H1 (cell line): ENCODE measurements at regions not wholly inside any gene's neighbourhood (a gene's known extent, or its start where the extent isn't known, plus 50 kb on each side); places are given as distances from the start of the nearest gene placed in this dataset.

Source experiments
- CBX5 ChIP-seq: fragments of 300-800, 300-1000 bp; sonication (generic); IDR thresholded peaks from 2 replicates; pipeline ENCODE4 v1.7.1; 2016; ENCODE audit warnings: antibody characterized with exemption, low read length, low read depth
- CBX8 ChIP-seq: fragments of 300-800, 300-1000 bp; sonication (generic); IDR thresholded peaks from 2 replicates; pipeline ENCODE4 v1.7.1; 2016; ENCODE audit warnings: low read depth, low read length, borderline replicate concordance
- EZH2 ChIP-seq: fragments of 200-600 bp; sonication (generic); IDR thresholded peaks from 2 replicates; pipeline ENCODE4 v1.7.1; 2012; ENCODE audit warnings: low read depth, mild to moderate bottlenecking, moderate library complexity, low read length, inconsistent platforms; ENCODE audit not compliant: severe bottlenecking
- FOSL1 ChIP-seq: IDR thresholded peaks from 2 replicates; pipeline ENCODE4 v1.6.1; 2011; ENCODE audit warnings: mild to moderate bottlenecking, low read depth, low read length, moderate library complexity; ENCODE audit not compliant: insufficient read depth
- HDAC2 ChIP-seq, 2 experiments: fragments of 300-600 bp in 1 of 2; sonication (generic) in 1 of 2; IDR thresholded peaks; 2 replicates each; pipeline ENCODE4 v1.6.1; 2011 to 2012; ENCODE audit warnings: low read depth in 2 of 2, low read length in 2 of 2, mild to moderate bottlenecking in 2 of 2, moderate library complexity in 2 of 2, borderline replicate concordance in 1 of 2, inconsistent platforms in 1 of 2
- MAFK ChIP-seq: IDR thresholded peaks from 2 replicates; pipeline ENCODE4 v1.6.1; 2012; ENCODE audit warnings: low read depth, mild to moderate bottlenecking, improper control_type of control experiment, low read length
- NRF1 ChIP-seq: IDR thresholded peaks from 2 replicates; pipeline ENCODE4 v1.6.1; 2011; ENCODE audit warnings: mild to moderate bottlenecking, low read depth, low read length, improper control_type of control experiment
- POLR2A ChIP-seq, 2 experiments: IDR thresholded peaks; 1 replicate in 1 of 2; 2 replicates in 1 of 2; pipeline ENCODE4 v1.6.1; 2011; ENCODE audit warnings: low read depth in 2 of 2, low read length in 2 of 2, mild to moderate bottlenecking in 2 of 2; ENCODE audit errors: control extremely low read depth in 1 of 2
- RXRA ChIP-seq: IDR thresholded peaks from 2 replicates; pipeline ENCODE4 v1.6.1; 2011; ENCODE audit warnings: low read depth, mild to moderate bottlenecking, low read length, moderate library complexity; ENCODE audit not compliant: insufficient read depth
- SP2 ChIP-seq: IDR thresholded peaks from 2 replicates; pipeline ENCODE4 v1.6.1; 2012; ENCODE audit warnings: mild to moderate bottlenecking, low read length, inconsistent platforms
- TAF1 ChIP-seq: IDR thresholded peaks from 2 replicates; pipeline ENCODE4 v1.6.1; 2011; ENCODE audit warnings: mild to moderate bottlenecking, low read depth, low read length
- TAF7 ChIP-seq: optimal IDR thresholded peaks from 2 replicates; pipeline ENCODE3; 2011; ENCODE audit warnings: low read depth, mild to moderate bottlenecking, inconsistent platforms, low read length, moderate library complexity, borderline replicate concordance
- TF ChIP-seq, protein P1 (sequence below): fragments of 300-600 bp; sonication (generic); IDR thresholded peaks from 2 replicates; pipeline ENCODE4 v1.7.1; 2012; ENCODE audit warnings: low read length, moderate library complexity, mild to moderate bottlenecking, inconsistent platforms; ENCODE audit not compliant: insufficient replicate concordance

GRCh38 chr5:56330167-56330566 lies 97.0 kb upstream of the ANKRD55 start (continued):
- TF ChIP-seq, protein P1, sequence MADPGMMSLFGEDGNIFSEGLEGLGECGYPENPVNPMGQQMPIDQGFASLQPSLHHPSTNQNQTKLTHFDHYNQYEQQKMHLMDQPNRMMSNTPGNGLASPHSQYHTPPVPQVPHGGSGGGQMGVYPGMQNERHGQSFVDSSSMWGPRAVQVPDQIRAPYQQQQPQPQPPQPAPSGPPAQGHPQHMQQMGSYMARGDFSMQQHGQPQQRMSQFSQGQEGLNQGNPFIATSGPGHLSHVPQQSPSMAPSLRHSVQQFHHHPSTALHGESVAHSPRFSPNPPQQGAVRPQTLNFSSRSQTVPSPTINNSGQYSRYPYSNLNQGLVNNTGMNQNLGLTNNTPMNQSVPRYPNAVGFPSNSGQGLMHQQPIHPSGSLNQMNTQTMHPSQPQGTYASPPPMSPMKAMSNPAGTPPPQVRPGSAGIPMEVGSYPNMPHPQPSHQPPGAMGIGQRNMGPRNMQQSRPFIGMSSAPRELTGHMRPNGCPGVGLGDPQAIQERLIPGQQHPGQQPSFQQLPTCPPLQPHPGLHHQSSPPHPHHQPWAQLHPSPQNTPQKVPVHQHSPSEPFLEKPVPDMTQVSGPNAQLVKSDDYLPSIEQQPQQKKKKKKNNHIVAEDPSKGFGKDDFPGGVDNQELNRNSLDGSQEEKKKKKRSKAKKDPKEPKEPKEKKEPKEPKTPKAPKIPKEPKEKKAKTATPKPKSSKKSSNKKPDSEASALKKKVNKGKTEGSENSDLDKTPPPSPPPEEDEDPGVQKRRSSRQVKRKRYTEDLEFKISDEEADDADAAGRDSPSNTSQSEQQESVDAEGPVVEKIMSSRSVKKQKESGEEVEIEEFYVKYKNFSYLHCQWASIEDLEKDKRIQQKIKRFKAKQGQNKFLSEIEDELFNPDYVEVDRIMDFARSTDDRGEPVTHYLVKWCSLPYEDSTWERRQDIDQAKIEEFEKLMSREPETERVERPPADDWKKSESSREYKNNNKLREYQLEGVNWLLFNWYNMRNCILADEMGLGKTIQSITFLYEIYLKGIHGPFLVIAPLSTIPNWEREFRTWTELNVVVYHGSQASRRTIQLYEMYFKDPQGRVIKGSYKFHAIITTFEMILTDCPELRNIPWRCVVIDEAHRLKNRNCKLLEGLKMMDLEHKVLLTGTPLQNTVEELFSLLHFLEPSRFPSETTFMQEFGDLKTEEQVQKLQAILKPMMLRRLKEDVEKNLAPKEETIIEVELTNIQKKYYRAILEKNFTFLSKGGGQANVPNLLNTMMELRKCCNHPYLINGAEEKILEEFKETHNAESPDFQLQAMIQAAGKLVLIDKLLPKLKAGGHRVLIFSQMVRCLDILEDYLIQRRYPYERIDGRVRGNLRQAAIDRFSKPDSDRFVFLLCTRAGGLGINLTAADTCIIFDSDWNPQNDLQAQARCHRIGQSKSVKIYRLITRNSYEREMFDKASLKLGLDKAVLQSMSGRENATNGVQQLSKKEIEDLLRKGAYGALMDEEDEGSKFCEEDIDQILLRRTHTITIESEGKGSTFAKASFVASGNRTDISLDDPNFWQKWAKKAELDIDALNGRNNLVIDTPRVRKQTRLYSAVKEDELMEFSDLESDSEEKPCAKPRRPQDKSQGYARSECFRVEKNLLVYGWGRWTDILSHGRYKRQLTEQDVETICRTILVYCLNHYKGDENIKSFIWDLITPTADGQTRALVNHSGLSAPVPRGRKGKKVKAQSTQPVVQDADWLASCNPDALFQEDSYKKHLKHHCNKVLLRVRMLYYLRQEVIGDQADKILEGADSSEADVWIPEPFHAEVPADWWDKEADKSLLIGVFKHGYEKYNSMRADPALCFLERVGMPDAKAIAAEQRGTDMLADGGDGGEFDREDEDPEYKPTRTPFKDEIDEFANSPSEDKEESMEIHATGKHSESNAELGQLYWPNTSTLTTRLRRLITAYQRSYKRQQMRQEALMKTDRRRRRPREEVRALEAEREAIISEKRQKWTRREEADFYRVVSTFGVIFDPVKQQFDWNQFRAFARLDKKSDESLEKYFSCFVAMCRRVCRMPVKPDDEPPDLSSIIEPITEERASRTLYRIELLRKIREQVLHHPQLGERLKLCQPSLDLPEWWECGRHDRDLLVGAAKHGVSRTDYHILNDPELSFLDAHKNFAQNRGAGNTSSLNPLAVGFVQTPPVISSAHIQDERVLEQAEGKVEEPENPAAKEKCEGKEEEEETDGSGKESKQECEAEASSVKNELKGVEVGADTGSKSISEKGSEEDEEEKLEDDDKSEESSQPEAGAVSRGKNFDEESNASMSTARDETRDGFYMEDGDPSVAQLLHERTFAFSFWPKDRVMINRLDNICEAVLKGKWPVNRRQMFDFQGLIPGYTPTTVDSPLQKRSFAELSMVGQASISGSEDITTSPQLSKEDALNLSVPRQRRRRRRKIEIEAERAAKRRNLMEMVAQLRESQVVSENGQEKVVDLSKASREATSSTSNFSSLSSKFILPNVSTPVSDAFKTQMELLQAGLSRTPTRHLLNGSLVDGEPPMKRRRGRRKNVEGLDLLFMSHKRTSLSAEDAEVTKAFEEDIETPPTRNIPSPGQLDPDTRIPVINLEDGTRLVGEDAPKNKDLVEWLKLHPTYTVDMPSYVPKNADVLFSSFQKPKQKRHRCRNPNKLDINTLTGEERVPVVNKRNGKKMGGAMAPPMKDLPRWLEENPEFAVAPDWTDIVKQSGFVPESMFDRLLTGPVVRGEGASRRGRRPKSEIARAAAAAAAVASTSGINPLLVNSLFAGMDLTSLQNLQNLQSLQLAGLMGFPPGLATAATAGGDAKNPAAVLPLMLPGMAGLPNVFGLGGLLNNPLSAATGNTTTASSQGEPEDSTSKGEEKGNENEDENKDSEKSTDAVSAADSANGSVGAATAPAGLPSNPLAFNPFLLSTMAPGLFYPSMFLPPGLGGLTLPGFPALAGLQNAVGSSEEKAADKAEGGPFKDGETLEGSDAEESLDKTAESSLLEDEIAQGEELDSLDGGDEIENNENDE, result no peak
- TF ChIP-seq TAF7 (no peak), CBX8 (no peak), HDAC2 (IDR thresholded peaks at IDR 0.05; ENCODE audit: borderline replicate concordance in 1 of 2, low read depth in 2 of 2, low read length in 2 of 2) (no peak), TAF1 (no peak), EZH2 (no peak), CBX5 (no peak), RXRA (no peak), POLR2A (IDR thresholded peaks at IDR 0.05; ENCODE audit: control extremely low read depth in 1 of 2, low read depth in 2 of 2, low read length in 2 of 2) (no peak), SP2 (no peak), NRF1 (no peak), MAFK (no peak), FOSL1 (no peak)
